B cell (primary cell): ENCODE measurements at regions not wholly inside any gene's neighbourhood (a gene's known extent, or its start where the extent isn't known, plus 50 kb on each side); places are given as distances from the start of the nearest gene placed in this dataset.

Experiments
- ATAC-seq: fragments of 200-7000 bp; cut with Tn5 transposase; one replicate; pipeline ENCODE4 v1.10.0; 2021; ENCODE audit warnings: low read depth, mild to moderate bottlenecking, moderate number of reproducible peaks, moderate library complexity
- CTCF ChIA-PET: fragments of 350-600 bp; sonication (Branson Sonifier 250); formaldehyde crosslinking; loops from one replicate; lab custom pipeline; 2021; ENCODE audit warnings: antibody characterized with exemption, inconsistent platforms; lab: Charles Lee
- POLR2A ChIA-PET: fragments of 350-600 bp; sonication (Branson Sonifier 250); formaldehyde crosslinking; loops from one replicate; lab custom pipeline; 2021; ENCODE audit warnings: antibody characterized with exemption; lab: Charles Lee
- DNase-seq: peaks from one replicate; pipeline ENCODE4 v3.0.0; 2013
- H2AFZ ChIP-seq: 2 replicates; pipeline ENCODE4 v1.6.1; 2012; ENCODE audit warnings: mild to moderate bottlenecking, low read depth, low read length; ENCODE audit not compliant: insufficient read depth, poor library complexity, severe bottlenecking
- H3K27ac ChIP-seq, 2 donors: 1 replicate in 1 of 2; 2 replicates in 1 of 2; pipeline ENCODE4 v1.5.1; 2012 to 2013; ENCODE audit warnings: low read length in 2 of 2, mild to moderate bottlenecking in 2 of 2, moderate library complexity in 1 of 2
- H3K27me3 ChIP-seq, 4 experiments: fragments of 200-600 bp in 1 of 4; sonication (generic) in 1 of 4; replicated peaks in 1 of 4; 1 replicate in 2 of 4; 2 replicates in 2 of 4; pipeline versions ENCODE4 v1.6.1 to v1.7.0; 2013 to 2016; ENCODE audit warnings: low read length in 3 of 4, mild to moderate bottlenecking in 2 of 4, mixed read lengths in 1 of 4, moderate library complexity in 1 of 4; ENCODE audit not compliant: insufficient read depth in 4 of 4, control insufficient read depth in 3 of 4; ENCODE audit errors: control extremely low read depth in 1 of 4
- H3K36me3 ChIP-seq, 2 experiments: replicated peaks in 1 of 2; 1 replicate in 1 of 2; 2 replicates in 1 of 2; pipeline versions ENCODE4 v1.6.1 to v1.7.1; 2013; ENCODE audit warnings: low read length in 1 of 2; ENCODE audit not compliant: insufficient read depth in 2 of 2, control insufficient read depth in 1 of 2; ENCODE audit errors: control extremely low read depth in 1 of 2, extremely low read depth in 1 of 2
- H3K4me1 ChIP-seq, 2 donors: fragments of 200-600 bp in 1 of 2; sonication (generic) in 1 of 2; 1 replicate in 1 of 2; 2 replicates in 1 of 2; pipeline versions ENCODE4 v1.5.1 to v1.6.1; 2013 to 2017; ENCODE audit warnings: low read length in 2 of 2; ENCODE audit not compliant: control insufficient read depth in 2 of 2, insufficient read depth in 2 of 2
- H3K4me2 ChIP-seq: replicated peaks from 2 replicates; pipeline ENCODE3; 2012; ENCODE audit warnings: mild to moderate bottlenecking, low read depth, low read length; ENCODE audit not compliant: poor library complexity, severe bottlenecking
- H3K4me3 ChIP-seq, 5 experiments: fragments of 200-600 bp in 1 of 5; sonication (generic) in 1 of 5; 1 replicate in 3 of 5; 2 replicates in 2 of 5; pipeline versions ENCODE4 v1.5.1 to v1.7.0; 2011 to 2016; ENCODE audit warnings: low read length in 4 of 5, mild to moderate bottlenecking in 4 of 5, low read depth in 2 of 5, control low read depth in 1 of 5, moderate library complexity in 1 of 5; ENCODE audit not compliant: insufficient read depth in 1 of 5; ENCODE audit errors: control extremely low read depth in 1 of 5, extremely low read depth in 1 of 5
- H3K79me2 ChIP-seq: fragments of 200-600 bp; sonication (generic); one replicate; pipeline ENCODE4 v1.6.0; 2016; ENCODE audit warnings: low read length; ENCODE audit not compliant: control insufficient read depth, insufficient read depth
- H3K9ac ChIP-seq: fragments of 200-600 bp; sonication (generic); 2 replicates; pipeline ENCODE4 v1.6.1; 2017; ENCODE audit warnings: mild to moderate bottlenecking, low read length, moderate library complexity
- H3K9me3 ChIP-seq, 3 donors: one replicate each; pipeline versions ENCODE4 v1.6.1 to v1.7.1; 2013; ENCODE audit warnings: low read length in 2 of 3; ENCODE audit not compliant: control insufficient read depth in 2 of 3, insufficient read depth in 1 of 3; ENCODE audit errors: control extremely low read depth in 1 of 3
- H4K20me1 ChIP-seq: 2 replicates; pipeline ENCODE4 v1.6.0; 2012; ENCODE audit warnings: mild to moderate bottlenecking, low read length; ENCODE audit not compliant: insufficient read depth, control insufficient read depth, poor library complexity, severe bottlenecking
- H3K27ac Mint-ChIP-seq: one replicate; pipeline ENCODE4 v1.8.0; 2021; ENCODE audit warnings: mixed read lengths
- H3K27me3 Mint-ChIP-seq: one replicate; pipeline ENCODE4 v1.8.0; 2021; ENCODE audit warnings: mixed read lengths
- H3K4me1 Mint-ChIP-seq: one replicate; pipeline ENCODE4 v1.8.0; 2021; ENCODE audit warnings: mixed read lengths
- H3K4me3 Mint-ChIP-seq: one replicate; pipeline ENCODE4 v1.8.0; 2021; ENCODE audit warnings: mixed read lengths
- H3K9me3 Mint-ChIP-seq: one replicate; pipeline ENCODE4 v1.8.0; 2022; ENCODE audit warnings: mixed read lengths; ENCODE audit not compliant: insufficient read depth
- CTCF ChIP-seq: fragments of 200-600 bp; IDR thresholded peaks from one replicate; pipeline ENCODE4 v1.8.0; 2022; ENCODE audit warnings: antibody characterized with exemption, mild to moderate bottlenecking
- EZH2 ChIP-seq: IDR thresholded peaks from 2 replicates; pipeline ENCODE4 v1.6.1; 2012; ENCODE audit warnings: borderline replicate concordance, low read depth, mild to moderate bottlenecking, moderate library complexity, low read length; ENCODE audit not compliant: insufficient read depth, poor library complexity, severe bottlenecking
- WGBS: methylation state at CpG from one replicate; pipeline ENCODE4 v1.1.5; 2013; ENCODE audit warnings: missing lambda C conversion rate; ENCODE audit not compliant: insufficient coverage; 5-methylcytosine and 5-hydroxymethylcytosine counted together
- intact Hi-C: fragments of 100-400 bp; cut with micrococcal nuclease; formaldehyde crosslinking; loops from one replicate; pipeline ENCODE4 v1.10.0; 2022

GRCh38 chrX:38864165-38864564 is 62.9 kb downstream of the MID1IP1 start:
- no peaks in the 10 kb centered on the region for H3K27me3 Mint-ChIP-seq
- Histone ChIP-seq H3K4me1 (peaks cover 0 to 3% of the 10 kb centered on the region in 2 donors), H3K9ac (no peak overlapping the region), H4K20me1 (no peaks in the 10 kb centered on the region), H2AFZ (no peak overlapping the region), H3K36me3 (no peaks in the 10 kb centered on the region), H3K9me3 (no peaks in the 10 kb centered on the region), H3K4me2 (no peak overlapping the region), H3K79me2 (no peaks in the 10 kb centered on the region), H3K27me3 (no peaks in the 10 kb centered on the region), H3K4me3 (no peak overlapping the region), H3K27ac (no peak overlapping the region)
- WGBS: no CpG with 5 or more reads among the region's 1 CpG
- ChIA-PET CTCF (no interaction called here), POLR2A (no interaction called here)
- DNase-seq (no peak), ATAC-seq (no peak)
- H3K27ac Mint-ChIP-seq: no peak overlapping the region
- no peaks in the 10 kb centered on the region for H3K4me1 Mint-ChIP-seq
- intact Hi-C loops: no loop called here
- H3K9me3 Mint-ChIP-seq: no peaks in the 10 kb centered on the region
- TF ChIP-seq CTCF: no peak
- no peak for TF ChIP-seq EZH2
- H3K4me3 Mint-ChIP-seq: no peak overlapping the region

DNA sequence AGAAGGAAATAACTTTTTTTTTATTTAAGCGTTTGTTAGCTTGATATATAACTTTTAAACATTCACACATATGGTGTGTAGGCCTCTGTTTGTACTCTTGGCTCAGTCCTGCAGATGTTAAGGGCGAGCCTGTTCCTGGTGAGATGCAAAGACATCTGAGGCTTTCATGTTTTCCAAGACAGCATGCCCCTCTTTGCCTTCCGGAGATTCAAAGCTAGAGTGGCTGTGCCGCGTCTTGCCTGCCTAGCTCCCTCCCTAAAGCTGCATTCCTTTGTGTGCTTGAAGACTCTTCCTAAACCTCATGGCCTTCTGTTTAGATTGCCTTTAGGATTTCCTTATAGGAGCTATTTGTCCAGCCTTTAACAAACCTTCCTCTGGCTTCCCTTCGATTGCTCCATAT is 67.1 kb downstream of the MID1IP1 start:
- H3K4me3 ChIP-seq: no peak overlapping the region
- POLR2A ChIA-PET: no interaction called here
- ATAC-seq: no peak
- H3K4me2 ChIP-seq: no peak overlapping the region
- no peaks in the 10 kb centered on the region for H3K27me3 ChIP-seq
- CTCF ChIA-PET: no interaction called here
- no peak overlapping the region for H3K27ac ChIP-seq
- Mint-ChIP-seq H3K4me1 (no peaks in the 10 kb centered on the region), H3K9me3 (no peaks in the 10 kb centered on the region), H3K4me3 (no peak overlapping the region), H3K27ac (no peak overlapping the region), H3K27me3 (no peaks in the 10 kb centered on the region)
- no peak overlapping the region for H3K9ac ChIP-seq
- H3K79me2 ChIP-seq: no peaks in the 10 kb centered on the region
- intact Hi-C loops: no loop called here
- no peak overlapping the region for H2AFZ ChIP-seq
- no peaks in the 10 kb centered on the region for H3K36me3 ChIP-seq
- TF ChIP-seq CTCF (no peak), EZH2 (no peak)
- H3K4me1 ChIP-seq: no peaks in the 10 kb centered on the region
- H3K9me3 ChIP-seq: no peaks in the 10 kb centered on the region
- WGBS: 100% methylated on average over 2 of the region's 6 CpGs
- no peaks in the 10 kb centered on the region for H4K20me1 ChIP-seq
- no peak for DNase-seq
